HG03175 (cell line): ENCODE measurements at regions not wholly inside any gene's neighbourhood (a gene's known extent, or its start where the extent isn't known, plus 50 kb on each side); places are given as distances from the start of the nearest gene placed in this dataset.

Source experiments
- ATAC-seq: cut with Tn5 transposase; IDR thresholded peaks from one replicate; pipeline ENCODE4 v1.9.1; 2021; ENCODE audit warnings: mild to moderate bottlenecking, moderate library complexity; ENCODE audit not compliant: unreplicated experiment

DNA sequence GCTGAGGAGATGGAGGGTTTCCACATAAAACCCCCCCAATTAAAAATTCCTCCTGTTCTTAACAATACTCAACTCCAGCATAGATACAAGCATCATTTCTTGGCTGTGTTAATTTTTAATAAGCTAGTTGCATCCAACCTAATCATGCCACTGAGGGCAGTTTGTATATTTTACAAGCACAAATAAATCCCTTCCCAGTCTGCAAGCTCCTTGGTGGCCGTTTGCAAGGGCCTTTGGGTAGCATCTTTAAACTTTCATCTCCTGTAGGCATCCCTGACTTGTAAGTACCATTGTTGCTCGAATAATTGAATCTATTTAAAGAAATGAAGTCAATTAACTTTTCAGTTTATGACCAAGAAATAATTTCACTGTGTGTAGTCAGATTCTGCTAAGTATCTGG lies 103.5 kb upstream of the AJAP1 start:
- ATAC-seq, result no peak

DNA sequence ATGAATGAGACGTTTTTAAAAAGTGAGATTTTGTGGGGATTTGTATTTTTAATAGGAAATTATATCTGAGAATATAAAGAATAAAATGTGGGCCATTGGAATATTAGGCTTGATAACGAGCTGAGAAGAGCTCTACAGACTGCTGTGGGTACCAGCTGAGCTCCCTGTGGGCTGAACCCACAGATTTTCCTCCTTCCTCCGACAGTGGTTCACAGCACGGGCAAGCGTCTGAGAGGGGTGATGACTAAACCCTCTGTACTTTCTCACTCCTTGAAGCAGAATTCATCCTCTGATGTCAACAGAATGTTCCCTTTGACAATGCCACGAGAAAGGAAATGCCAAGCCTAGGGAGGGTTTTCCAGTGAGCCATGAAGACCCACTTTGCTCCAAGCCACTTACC lies 102.7 kb upstream of the AJAP1 start:
- ATAC-seq, result no peak

- ATAC-seq, result no peak
These were observed 100.6 kb upstream of the AJAP1 start for GRCh38 chr1:4553761-4554160.

DNA sequence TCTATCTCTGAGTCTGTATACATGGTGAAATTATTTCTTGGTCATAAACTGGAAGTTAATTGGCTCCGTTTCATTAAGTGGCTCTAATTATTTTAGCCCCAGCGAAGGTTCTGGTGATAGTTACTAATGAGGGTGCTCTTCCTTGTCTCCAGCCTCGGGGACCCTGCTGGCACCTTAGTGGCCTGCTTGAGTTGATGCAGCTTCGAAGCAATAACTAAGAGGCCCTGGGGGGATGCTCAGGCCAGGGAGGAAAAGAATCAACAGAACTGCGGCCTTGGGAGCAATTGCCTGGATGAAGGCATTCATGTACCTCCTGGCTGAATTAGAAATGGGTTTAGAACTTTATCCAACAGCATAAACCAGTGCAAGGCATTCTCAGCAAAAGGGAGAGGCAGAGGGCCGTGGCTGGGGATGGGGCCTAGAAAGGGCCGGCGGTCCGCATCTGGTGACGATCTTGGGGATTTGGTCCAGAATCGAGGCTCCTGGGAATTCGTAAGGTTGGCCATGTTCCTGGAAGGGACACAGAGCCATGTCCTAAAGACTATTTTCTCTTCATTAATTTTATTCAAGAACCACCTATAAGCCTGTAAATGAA lies 100.0 kb upstream of the AJAP1 start:
- ATAC-seq, result no peak

DNA sequence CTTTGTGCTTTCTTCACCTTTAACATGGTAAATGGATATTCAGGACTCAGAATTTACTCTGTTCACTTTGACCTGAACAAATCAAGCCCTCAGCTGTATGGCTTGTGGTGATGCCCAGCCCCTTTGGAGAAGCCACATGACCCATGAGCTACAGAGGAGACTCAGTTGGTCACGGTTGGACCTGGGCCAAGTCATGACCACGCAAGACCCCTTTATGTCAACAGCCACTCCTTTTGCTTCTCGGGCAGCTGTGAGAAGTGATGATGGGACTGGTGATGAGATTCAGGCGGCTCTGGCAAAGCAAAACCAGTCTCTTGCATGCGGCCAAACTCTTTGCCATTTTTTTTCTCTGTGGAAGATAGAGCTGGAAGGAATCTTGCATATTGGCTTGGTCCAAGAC lies 96.5 kb upstream of the AJAP1 start:
- ATAC-seq, result no peak

DNA sequence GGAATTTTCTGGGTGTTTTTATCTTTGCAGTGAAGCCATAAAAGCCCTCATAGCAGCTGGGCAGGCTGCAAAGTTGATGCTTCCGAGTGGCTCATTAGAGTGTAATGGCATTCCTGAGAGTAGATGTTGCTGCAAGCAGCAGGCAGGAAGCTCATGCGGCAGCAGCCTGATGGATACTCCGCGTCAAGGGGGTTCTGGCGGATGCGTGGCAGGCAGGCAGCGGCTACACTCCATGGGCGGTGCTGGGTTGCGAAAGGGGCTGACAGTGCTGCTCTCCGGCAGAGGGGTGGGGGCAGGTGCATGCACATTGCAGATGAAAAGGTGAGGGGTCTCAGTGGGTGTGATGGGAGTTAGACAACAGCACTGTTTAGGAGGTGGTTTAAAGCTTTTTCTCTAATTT lies 93.2 kb upstream of the AJAP1 start:
- ATAC-seq, result no peak

- ATAC-seq, result no peak
These were observed 92.1 kb upstream of the AJAP1 start for GRCh38 chr1:4562321-4562720.

DNA sequence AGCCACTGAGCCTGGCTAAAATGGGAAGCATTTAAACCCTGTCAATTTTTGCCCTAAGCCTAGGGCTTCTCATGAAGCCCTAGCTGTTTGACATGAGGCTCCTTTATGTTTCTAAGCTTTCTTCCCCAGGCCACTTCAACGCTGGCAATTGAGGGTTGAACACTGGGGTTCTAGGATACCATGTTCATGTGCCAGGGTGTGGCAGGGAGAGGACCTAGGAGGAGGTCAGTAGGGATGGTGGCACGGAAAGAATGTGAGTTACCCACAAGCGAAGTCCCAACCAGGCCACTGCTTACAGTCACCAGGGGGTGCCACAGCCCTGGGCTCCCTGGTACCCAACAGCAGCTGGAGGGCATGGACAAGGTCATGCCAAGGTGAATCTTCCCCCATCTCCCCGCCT lies 90.8 kb upstream of the AJAP1 start:
- ATAC-seq, result no peak

- ATAC-seq, result no peak
These were observed 90.4 kb upstream of the AJAP1 start for GRCh38 chr1:4564051-4564450.

GRCh38 chr1:4565166-4565565 lies 89.2 kb upstream of the AJAP1 start:
- no peak for ATAC-seq

- ATAC-seq, result no peak
These were observed 88.5 kb upstream of the AJAP1 start for GRCh38 chr1:4565801-4566449.

- no peak for ATAC-seq
These were observed 83.1 kb upstream of the AJAP1 start for GRCh38 chr1:4571263-4571662.

- no peak for ATAC-seq
These were observed 80.9 kb upstream of the AJAP1 start for GRCh38 chr1:4573526-4573925.

DNA sequence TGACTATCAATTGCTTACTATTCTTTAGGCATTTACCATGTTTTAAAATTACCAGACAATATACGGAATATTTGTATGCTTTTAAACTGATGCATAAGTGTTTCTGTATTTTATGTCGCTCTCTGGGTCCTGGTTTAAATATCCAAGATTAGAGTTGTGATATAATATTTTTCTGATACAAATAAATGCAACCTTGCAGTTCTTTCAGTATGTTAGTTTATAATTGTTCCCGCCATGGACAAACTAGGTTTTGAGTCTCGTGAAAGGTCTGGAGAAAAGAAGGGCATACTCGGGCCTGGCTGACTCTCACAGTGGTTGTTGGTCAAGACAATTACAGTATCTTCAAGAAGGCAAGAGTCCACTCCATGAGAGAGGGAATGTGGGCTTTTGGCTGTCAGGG lies 72.6 kb upstream of the AJAP1 start:
- no peak for ATAC-seq

DNA sequence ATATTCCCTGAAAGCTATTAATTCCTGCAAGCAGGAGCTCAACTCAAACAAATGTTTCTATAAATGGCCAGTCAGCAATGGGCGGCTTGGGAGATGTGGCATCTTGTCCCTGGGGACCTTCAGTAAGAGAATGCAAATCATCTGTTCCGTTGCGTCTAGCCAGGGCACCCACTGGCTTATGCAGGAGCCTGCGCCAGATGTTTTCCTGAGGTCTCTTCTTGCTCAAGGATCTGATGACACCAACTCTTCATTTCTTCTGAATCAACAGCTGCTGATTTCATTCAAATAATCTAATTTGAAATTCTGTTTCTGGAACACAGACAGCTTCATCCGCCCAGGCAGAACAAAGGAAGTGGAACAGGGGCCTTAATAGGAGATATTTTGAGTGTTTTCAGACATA lies 70.0 kb upstream of the AJAP1 start:
- ATAC-seq, result no peak

GRCh38 chr1:4585216-4585615 lies 69.2 kb upstream of the AJAP1 start:
- no peak for ATAC-seq

GRCh38 chr1:4585705-4586104 lies 68.7 kb upstream of the AJAP1 start:
- ATAC-seq, result no peak

DNA sequence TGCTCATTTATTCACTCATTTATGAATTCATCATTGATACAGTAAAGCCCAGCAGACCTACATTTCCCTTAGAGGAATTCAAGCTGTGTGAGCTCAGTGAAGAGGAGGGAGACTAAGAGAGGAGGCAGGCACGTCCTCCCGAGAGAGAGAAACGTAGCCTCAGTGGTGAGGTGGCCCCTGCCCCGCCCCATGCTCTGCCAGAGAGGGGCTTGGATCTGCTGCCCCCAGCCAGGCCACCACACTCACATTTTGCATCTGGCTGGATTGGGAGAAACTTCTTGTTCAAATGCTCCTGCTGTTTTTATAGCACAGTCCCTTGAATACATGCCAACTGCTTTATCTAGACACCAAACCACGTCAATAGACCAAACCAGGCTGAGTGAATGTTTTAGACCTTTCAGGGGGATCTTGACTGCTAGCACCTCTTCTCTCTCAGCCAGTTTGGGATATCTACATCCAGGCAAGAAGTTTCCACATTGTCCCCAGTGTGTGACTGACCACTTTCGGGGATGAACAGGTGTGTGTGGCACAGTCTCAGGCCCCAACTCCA lies 67.7 kb upstream of the AJAP1 start:
- no peak for ATAC-seq

GRCh38 chr1:4587721-4588120 lies 66.7 kb upstream of the AJAP1 start:
- no peak for ATAC-seq

DNA sequence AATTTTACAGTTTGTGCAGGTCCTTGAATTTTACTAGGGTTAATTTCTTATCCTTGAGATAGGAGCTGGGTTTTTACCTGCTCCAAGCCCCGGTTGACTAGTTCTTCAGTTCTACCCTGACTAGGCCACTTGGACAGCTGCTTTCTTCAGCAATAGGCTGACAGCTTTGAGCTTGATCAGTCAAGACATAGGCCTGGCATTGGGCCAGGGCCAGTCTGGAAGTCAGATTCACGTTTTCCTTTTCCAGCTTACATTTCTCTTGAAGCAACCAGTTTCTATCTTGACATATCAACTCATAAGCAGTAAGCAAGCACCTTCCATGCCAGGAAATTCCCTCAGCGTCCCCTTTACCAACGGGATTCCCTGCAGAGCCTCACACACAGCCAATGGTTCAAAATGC lies 63.7 kb upstream of the AJAP1 start:
- no peak for ATAC-seq

DNA sequence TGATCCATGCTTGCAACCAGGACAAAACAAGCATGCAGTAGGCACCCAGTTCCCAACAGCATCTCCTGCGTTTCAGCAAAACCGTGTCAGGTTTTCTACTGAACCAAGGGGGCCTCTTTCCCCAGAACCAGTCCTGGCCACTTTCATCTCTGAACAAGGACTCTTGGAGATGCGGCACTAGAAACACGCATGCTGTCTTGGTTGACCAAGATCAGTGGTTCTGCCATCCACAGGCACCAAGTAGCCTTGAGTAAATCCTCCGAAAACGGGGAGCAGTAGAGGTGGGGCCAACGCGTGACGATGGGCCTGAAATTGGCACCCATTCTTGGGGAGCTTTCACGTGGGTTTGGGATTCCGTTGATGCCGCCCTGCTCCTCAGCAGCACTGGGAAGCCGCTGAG lies 62.5 kb upstream of the AJAP1 start:
- ATAC-seq, result no peak

DNA sequence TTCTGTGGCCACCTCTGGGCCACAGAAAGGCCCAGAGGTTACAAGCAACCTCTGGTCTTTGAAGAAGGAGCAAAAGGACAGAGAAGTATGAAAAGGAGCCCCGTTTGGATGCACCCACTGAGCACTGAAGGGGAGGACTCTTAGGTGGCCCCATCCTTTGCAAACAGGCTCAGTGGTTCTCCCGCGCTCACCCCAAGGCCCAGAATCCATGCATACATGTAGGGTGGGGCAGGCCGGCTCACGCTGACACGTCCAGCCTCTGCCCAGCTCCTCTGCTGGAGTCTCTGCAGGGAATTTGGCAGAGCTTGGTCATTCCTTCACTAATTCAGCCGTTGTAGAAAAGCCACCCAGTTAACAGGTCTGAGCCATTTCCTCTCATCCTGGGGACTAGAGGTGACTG lies 61.3 kb upstream of the AJAP1 start:
- ATAC-seq, result no peak
